GM12878 (cell line): ENCODE measurements at regions not wholly inside any gene's neighbourhood (a gene's known extent, or its start where the extent isn't known, plus 50 kb on each side); places are given as distances from the start of the nearest gene placed in this dataset.

Experiments used
- ATAC-seq: fragments of 200-7000 bp; cut with Tn5 transposase; 3 replicates; pipeline ENCODE4 v1.9.1; 2020; ENCODE audit warnings: mild to moderate bottlenecking, moderate library complexity
- BruUV-seq: library from RNA; stranded (reverse); fragments of 400-500 nt; replicated peaks from 2 replicates; lab custom pipeline; 2021; lab: Mats Ljungman, UMichigan
- CTCF ChIA-PET: fragments of 300-600 bp; sonication (Branson Sonifier 250); formaldehyde crosslinking; extraction: SDS; loops from one replicate; lab custom pipeline; 2021; ENCODE audit warnings: inconsistent platforms; lab: Yijun Ruan, JAX
- POLR2A ChIA-PET: fragments of 350-600 bp; formaldehyde crosslinking; extraction: SDS; loops from one replicate; lab custom pipeline; 2021; ENCODE audit warnings: inconsistent platforms; lab: Charles Lee
- RAD21 ChIA-PET: fragments of 300-600 bp; sonication (Branson Sonifier 250); formaldehyde crosslinking; loops from one replicate; lab custom pipeline; 2023; ENCODE audit warnings: antibody characterized with exemption; ENCODE audit not compliant: unreplicated experiment; lab: Charles Lee
- SMC1A ChIA-PET: fragments of 300-600 bp; sonication (Branson Sonifier 250); formaldehyde crosslinking; loops from one replicate; lab custom pipeline; 2023; ENCODE audit not compliant: unreplicated experiment, uncharacterized antibody; lab: Charles Lee
- DNase-seq: peaks from one replicate; pipeline ENCODE4 v3.0.0-alpha.2; 2011; ENCODE audit warnings: low read depth, low spot score
- FAIRE-seq: peaks from 3 replicates; lab custom pipeline; 2011; peaks lifted over from hg19 to GRCh38; lab: Jason Lieb, UNC
- H2AFZ ChIP-seq: 2 replicates; pipeline ENCODE4 v1.6.0; 2011; ENCODE audit warnings: low read depth, low read length, control low read depth; ENCODE audit not compliant: control insufficient read depth
- H3K27ac ChIP-seq: 2 replicates; pipeline ENCODE4 v1.5.1; 2011; ENCODE audit warnings: control low read depth; ENCODE audit not compliant: control insufficient read depth, insufficient read depth
- H3K27me3 ChIP-seq, 2 experiments: replicated peaks in 1 of 2; 2 replicates each; pipeline versions ENCODE4 v1.6.0 to v1.6.1; 2011; ENCODE audit warnings: low read length in 1 of 2; ENCODE audit not compliant: control insufficient read depth in 2 of 2, insufficient read depth in 2 of 2
- H3K36me3 ChIP-seq, 2 experiments: 2 replicates each; pipeline ENCODE4 v1.5.1; 2011; ENCODE audit warnings: low read length in 1 of 2; ENCODE audit not compliant: control insufficient read depth in 2 of 2, insufficient read depth in 2 of 2
- H3K4me1 ChIP-seq: 2 replicates; pipeline ENCODE4 v1.6.1; 2011; ENCODE audit warnings: mild to moderate bottlenecking, low read length, moderate library complexity, mixed read lengths; ENCODE audit not compliant: control insufficient read depth, insufficient read depth
- H3K4me2 ChIP-seq: 2 replicates; pipeline ENCODE4 v1.6.0; 2011; ENCODE audit warnings: control low read depth; ENCODE audit not compliant: control insufficient read depth, insufficient read depth
- H3K4me3 ChIP-seq: fragments of 200-600 bp; sonication (generic); 2 replicates; pipeline ENCODE4 v1.5.1; 2016
- H3K79me2 ChIP-seq: 2 replicates; pipeline ENCODE4 v1.6.0; 2011; ENCODE audit warnings: low read length; ENCODE audit not compliant: control insufficient read depth, insufficient read depth
- H3K9ac ChIP-seq: 2 replicates; pipeline ENCODE4 v1.8.0; 2011; ENCODE audit warnings: low read length, control low read depth, mixed read lengths; ENCODE audit not compliant: control insufficient read depth, insufficient read depth
- H3K9me3 ChIP-seq: replicated peaks from 3 replicates; pipeline ENCODE4 v1.5.1; 2011; ENCODE audit warnings: mild to moderate bottlenecking, low read length; ENCODE audit not compliant: control insufficient read depth, insufficient read depth
- H4K20me1 ChIP-seq: 2 replicates; pipeline ENCODE4 v1.6.0; 2011; ENCODE audit not compliant: control insufficient read depth, insufficient read depth
- BACH1 ChIP-seq: fragments of 450-650 bp; IDR thresholded peaks from 2 replicates; pipeline ENCODE4 v1.6.1; 2017; ENCODE audit warnings: mild to moderate bottlenecking, borderline replicate concordance
- FOXK2 ChIP-seq: fragments of 450-650 bp; IDR thresholded peaks from 2 replicates; pipeline ENCODE4 v1.6.1; 2017; ENCODE audit warnings: mild to moderate bottlenecking, moderate library complexity
- FOXM1 ChIP-seq: IDR thresholded peaks from 2 replicates; pipeline ENCODE4 v1.6.1; 2012; ENCODE audit warnings: low read depth, mild to moderate bottlenecking, inconsistent platforms, low read length, moderate library complexity
- KAT2A ChIP-seq: conservative IDR thresholded peaks from 2 replicates; pipeline ENCODE4 v1.6.1; 2011; ENCODE audit warnings: low read depth, low read length; ENCODE audit not compliant: control insufficient read depth
- MAX ChIP-seq: IDR thresholded peaks from 2 replicates; pipeline ENCODE4 v1.6.1; 2012; ENCODE audit warnings: low read depth, low read length, improper control_type of control experiment
- MEF2B ChIP-seq: fragments of 450-650 bp; IDR thresholded peaks from 2 replicates; pipeline ENCODE4 v1.6.1; 2018; ENCODE audit warnings: mild to moderate bottlenecking, moderate library complexity; ENCODE audit not compliant: partially characterized antibody, poor library complexity, severe bottlenecking
- NRF1 ChIP-seq: conservative IDR thresholded peaks from 2 replicates; pipeline ENCODE4 v1.6.1; 2011; ENCODE audit warnings: mild to moderate bottlenecking, low read depth, low read length, improper control_type of control experiment
- POLR2A ChIP-seq: IDR thresholded peaks from 2 replicates; pipeline ENCODE4 v1.6.1; 2011; ENCODE audit warnings: low read depth, mild to moderate bottlenecking, low read length
- POLR2AphosphoS2 ChIP-seq: IDR thresholded peaks from 2 replicates; pipeline ENCODE4 v1.6.1; 2011; ENCODE audit warnings: low read depth, mild to moderate bottlenecking, low read length, improper control_type of control experiment, moderate library complexity
- RELA ChIP-seq: fragments of 450-650 bp; IDR thresholded peaks from 2 replicates; pipeline ENCODE4 v1.8.0; 2014; ENCODE audit warnings: borderline replicate concordance; ENCODE audit not compliant: partially characterized antibody
- RFX5 ChIP-seq: IDR thresholded peaks from 2 replicates; pipeline ENCODE4 v1.6.1; 2011; ENCODE audit warnings: low read depth, low read length, improper control_type of control experiment
- SRF ChIP-seq, 2 experiments: IDR thresholded peaks; 2 replicates each; pipeline ENCODE4 v1.6.1; 2011; ENCODE audit warnings: low read depth in 2 of 2, low read length in 2 of 2, mild to moderate bottlenecking in 1 of 2, moderate library complexity in 1 of 2
- USF1 ChIP-seq: IDR thresholded peaks from 2 replicates; pipeline ENCODE4 v1.6.1; 2011; ENCODE audit warnings: borderline replicate concordance, low read depth, mild to moderate bottlenecking, moderate library complexity, mixed read lengths, low read length; ENCODE audit not compliant: insufficient read depth; ENCODE audit errors: extremely low read length
- WGBS: methylation state at CpG from one replicate; pipeline ENCODE4 v1.1.6; 2016; ENCODE audit warnings: low lambda C conversion rate; ENCODE audit not compliant: insufficient replicate concordance, insufficient coverage; ENCODE audit errors: missing lambda C conversion rate; 5-methylcytosine and 5-hydroxymethylcytosine counted together
- in situ Hi-C: fragments of 300-500 bp; cut with MboI; formaldehyde crosslinking; loops from 9 replicates; pipeline ENCODE4 v1.14.3; 2018; ENCODE audit warnings: mixed read lengths
- intact Hi-C: fragments of 100-400 bp; cut with micrococcal nuclease; formaldehyde crosslinking; loops from one replicate; pipeline ENCODE4 v1.14.2; 2022; ENCODE audit not compliant: unreplicated experiment

GRCh38 chr2:109719871-109720270 lies 74.2 kb upstream of the RGPD5 start:
- H2AFZ ChIP-seq, result no peak overlapping the region
- ChIA-PET POLR2A (no interaction called here), CTCF (no interaction called here), RAD21 (no interaction called here), SMC1A (no interaction called here)
- no peak for ATAC-seq
- 56% methylated on average over 6 of the region's 6 CpGs for WGBS
- H3K27ac ChIP-seq, result no peak overlapping the region
- no TSS peak for BruUV-seq
- no peak overlapping the region for H3K4me2 ChIP-seq
- no peaks in the 10 kb centered on the region; the same call in 2 of the 3 replicates for H3K9me3 ChIP-seq
- H3K9ac ChIP-seq, result no peak overlapping the region
- H3K4me1 ChIP-seq, result no peaks in the 10 kb centered on the region
- DNase-seq, result no peak
- no peaks in the 10 kb centered on the region for H3K27me3 ChIP-seq
- TF ChIP-seq MEF2B (no peak), USF1 (no peak), RELA (no peak), POLR2AphosphoS2 (no peak), POLR2A (no peak), RFX5 (no peak), FOXM1 (no peak), NRF1 (no peak), KAT2A (no peak), SRF (IDR thresholded peaks at IDR 0.05; ENCODE audit: low read depth in 2 of 2, low read length in 2 of 2) (no peak), BACH1 (no peak), FOXK2 (no peak), MAX (no peak)
- H4K20me1 ChIP-seq, result no peaks in the 10 kb centered on the region
- no peak for FAIRE-seq
- in situ Hi-C loops (no loop called here), intact Hi-C loops (loop anchor here (10.0 kb wide), 1 partner anchor 175 kb away; no protein-coding TSS in a partner anchor)
- H3K36me3 ChIP-seq, result no peaks in the 10 kb centered on the region
- H3K4me3 ChIP-seq, result no peak overlapping the region
- H3K79me2 ChIP-seq, result no peaks in the 10 kb centered on the region
